ENCODE measurements at regions not wholly inside any gene's neighbourhood (a gene's known extent, or its start where the extent isn't known, plus 50 kb on each side); places are given as distances from the start of the nearest gene placed in this dataset.

- H4K20me1 ChIP-seq (ENCODE audit: insufficient read depth): no peaks in the 10 kb centered on the region
- no peaks in the 10 kb centered on the region for H3K27me3 ChIP-seq (ENCODE audit: insufficient read depth, low read depth, low read length)
- no peaks in the 10 kb centered on the region for H3F3A ChIP-seq (ENCODE audit: insufficient read depth, low read length, poor library complexity, severe bottlenecking)
- no peak overlapping the region for H3K27ac ChIP-seq (ENCODE audit: low read length)
- no peaks in the 10 kb centered on the region for H3K9me2 ChIP-seq (ENCODE audit: insufficient read depth, low read length)
- no peak overlapping the region for H3K4me3 ChIP-seq (ENCODE audit: low read length)
- H3K79me2 ChIP-seq (replicated peaks; ENCODE audit: insufficient read depth, low read length): no peaks in the 10 kb centered on the region
- no peaks in the 10 kb centered on the region for H3K9me3 ChIP-seq (ENCODE audit: low read length)
- H3K36me3 ChIP-seq (ENCODE audit: insufficient read depth, low read length): no peaks in the 10 kb centered on the region
- H3K9ac ChIP-seq (ENCODE audit: low read length): no peak overlapping the region
- TF ChIP-seq MXI1 (conservative IDR thresholded peaks at IDR 0.05; ENCODE audit: poor library complexity, severe bottlenecking) (no peak), POLR2AphosphoS5 (IDR thresholded peaks at IDR 0.05) (no peak), RAD21 (conservative IDR thresholded peaks at IDR 0.05) (no peak), SMC3 (conservative IDR thresholded peaks at IDR 0.05; ENCODE audit: poor library complexity) (no peak), REST (IDR thresholded peaks at IDR 0.05; ENCODE audit: borderline replicate concordance) (no peak), CTCF (IDR thresholded peaks at IDR 0.05; ENCODE audit: poor library complexity, severe bottlenecking) (no peak), TAF1 (IDR thresholded peaks at IDR 0.05; ENCODE audit: low read depth) (no peak), EP300 (conservative IDR thresholded peaks at IDR 0.05; ENCODE audit: poor library complexity, severe bottlenecking) (no peak), EZH2 (IDR thresholded peaks at IDR 0.05; ENCODE audit: borderline replicate concordance, insufficient read depth, low read length, poor library complexity, severe bottlenecking) (no peak)
- no peak overlapping the region for H3K4me2 ChIP-seq (ENCODE audit: low read length)
- no peak overlapping the region for H2AFZ ChIP-seq (ENCODE audit: low read depth, low read length)
Measured at GRCh38 chr7:10634239-10634638, 339.4 kb upstream of the PHF14 start.

GRCh38 chr7:10637991-10638390 lies 335.7 kb upstream of the PHF14 start:
- H3K9ac ChIP-seq (ENCODE audit: low read length): no peak overlapping the region
- H3F3A ChIP-seq (ENCODE audit: insufficient read depth, low read length, poor library complexity, severe bottlenecking): no peaks in the 10 kb centered on the region
- no peak overlapping the region for H2AFZ ChIP-seq (ENCODE audit: low read depth, low read length)
- H3K9me2 ChIP-seq (ENCODE audit: insufficient read depth, low read length): no peaks in the 10 kb centered on the region
- no peaks in the 10 kb centered on the region for H4K20me1 ChIP-seq (ENCODE audit: insufficient read depth)
- H3K9me3 ChIP-seq (ENCODE audit: low read length): no peaks in the 10 kb centered on the region
- no peak overlapping the region for H3K4me2 ChIP-seq (ENCODE audit: low read length)
- TF ChIP-seq SMC3 (conservative IDR thresholded peaks at IDR 0.05; ENCODE audit: poor library complexity) (no peak), MXI1 (conservative IDR thresholded peaks at IDR 0.05; ENCODE audit: poor library complexity, severe bottlenecking) (no peak), EZH2 (IDR thresholded peaks at IDR 0.05; ENCODE audit: borderline replicate concordance, insufficient read depth, low read length, poor library complexity, severe bottlenecking) (no peak), RAD21 (conservative IDR thresholded peaks at IDR 0.05) (no peak), REST (IDR thresholded peaks at IDR 0.05; ENCODE audit: borderline replicate concordance) (no peak), TAF1 (IDR thresholded peaks at IDR 0.05; ENCODE audit: low read depth) (no peak), CTCF (IDR thresholded peaks at IDR 0.05; ENCODE audit: poor library complexity, severe bottlenecking) (no peak), POLR2AphosphoS5 (IDR thresholded peaks at IDR 0.05) (no peak), EP300 (conservative IDR thresholded peaks at IDR 0.05; ENCODE audit: poor library complexity, severe bottlenecking) (no peak)
- H3K79me2 ChIP-seq (replicated peaks; ENCODE audit: insufficient read depth, low read length): no peaks in the 10 kb centered on the region
- no peak overlapping the region for H3K27ac ChIP-seq (ENCODE audit: low read length)
- no peak overlapping the region for H3K4me3 ChIP-seq (ENCODE audit: low read length)
- H3K27me3 ChIP-seq (ENCODE audit: insufficient read depth, low read depth, low read length): no peaks in the 10 kb centered on the region
- no peaks in the 10 kb centered on the region for H3K36me3 ChIP-seq (ENCODE audit: insufficient read depth, low read length)

Data from neural cell (in vitro differentiated cells).